ENCODE measurements at regions not wholly inside any gene's neighbourhood (a gene's known extent, or its start where the extent isn't known, plus 50 kb on each side); places are given as distances from the start of the nearest gene placed in this dataset.

DNA sequence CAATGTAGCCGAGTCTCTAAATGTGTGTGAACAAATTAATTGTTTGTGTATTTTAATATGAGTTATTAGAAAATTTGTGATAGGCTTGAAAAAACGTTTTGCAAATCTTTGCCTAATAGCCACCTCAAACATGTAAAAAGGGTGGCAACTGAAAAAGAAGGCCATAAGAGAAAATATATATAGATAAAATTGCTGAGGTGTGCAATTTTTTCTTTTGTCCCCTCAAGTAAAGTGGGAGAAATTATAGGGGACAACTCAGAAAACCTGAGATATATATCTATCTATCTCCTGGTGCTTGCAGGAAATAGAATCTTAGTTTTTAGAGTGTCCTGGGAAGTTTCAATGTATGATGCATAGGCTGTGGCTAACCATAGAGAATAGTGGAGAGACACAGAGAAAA, 201.4 kb upstream of the LRP1B start:
- DNase-seq = no peak
- Histone ChIP-seq H3K4me3 (ENCODE audit: low read depth in 2 of 2, low read length in 1 of 2) (no peak overlapping the region), H3K4me2 (no peak overlapping the region), H3K36me3 (replicated peaks in 1 of 2; ENCODE audit: control insufficient read depth in 1 of 2, insufficient read depth in 2 of 2, low read length in 1 of 2) (no peaks in the 10 kb centered on the region), H2AFZ (ENCODE audit: low read depth) (no peak overlapping the region), H4K20me1 (ENCODE audit: insufficient read depth) (no peaks in the 10 kb centered on the region), H3K4me1 (ENCODE audit: control insufficient read depth in 1 of 2, insufficient read depth in 2 of 2, low read depth in 1 of 2, low read length in 1 of 2) (peaks cover 0 to 5% of the 10 kb centered on the region in 2 experiments; a peak in 1 of 4 replicates), H3K27ac (ENCODE audit: low read depth in 2 of 2, low read length in 1 of 2) (no peak overlapping the region), H3K79me2 (ENCODE audit: insufficient read depth) (no peaks in the 10 kb centered on the region), H3F3A (replicated peaks; ENCODE audit: insufficient read depth) (no peaks in the 10 kb centered on the region), H3K9me3 (no peaks in the 10 kb centered on the region), H3K9me2 (no peaks in the 10 kb centered on the region), H3K27me3 (ENCODE audit: insufficient read depth) (no peaks in the 10 kb centered on the region), H3K9ac (no peak overlapping the region)
- ChIA-PET CTCF (no interaction called here), POLR2A (no interaction called here)
- TF ChIP-seq NRF1 (IDR thresholded peaks at IDR 0.05; ENCODE audit: low read depth, low read length) (no peak), MEF2A (IDR thresholded peaks at IDR 0.05; ENCODE audit: borderline replicate concordance, low read depth) (no peak)
- WGBS (ENCODE audit: low lambda C conversion rate) = 47% methylated on average over 2 of the region's 2 CpGs

DNA sequence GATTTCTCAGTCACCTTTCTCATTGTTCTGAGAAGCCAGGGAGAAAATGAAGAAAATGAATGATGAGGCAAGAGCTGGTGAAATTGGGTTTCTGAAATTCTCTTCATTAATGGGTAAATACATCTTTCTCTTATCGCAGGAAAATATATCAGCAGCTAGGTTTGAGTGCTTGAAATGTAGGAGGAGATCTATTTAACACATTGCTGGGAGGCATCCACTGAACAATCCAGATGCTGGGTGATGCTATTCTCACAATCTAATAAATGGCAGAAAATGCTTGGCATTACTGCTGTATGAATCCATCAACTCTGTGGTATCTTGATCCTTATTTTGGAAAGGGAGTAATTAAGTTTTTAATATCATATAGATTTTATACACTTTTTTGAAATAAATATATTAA, 199.6 kb upstream of the LRP1B start:
- 6% methylated on average over 1 of the region's 1 CpG for WGBS (ENCODE audit: low lambda C conversion rate)
- Histone ChIP-seq H3K36me3 (replicated peaks in 1 of 2; ENCODE audit: control insufficient read depth in 1 of 2, insufficient read depth in 2 of 2, low read length in 1 of 2) (no peaks in the 10 kb centered on the region), H3K4me1 (ENCODE audit: control insufficient read depth in 1 of 2, insufficient read depth in 2 of 2, low read depth in 1 of 2, low read length in 1 of 2) (peaks cover 0 to 5% of the 10 kb centered on the region in 2 experiments; a peak in 1 of 4 replicates), H3K4me2 (no peak overlapping the region), H4K20me1 (ENCODE audit: insufficient read depth) (no peaks in the 10 kb centered on the region), H2AFZ (ENCODE audit: low read depth) (no peak overlapping the region), H3K27me3 (ENCODE audit: insufficient read depth) (no peaks in the 10 kb centered on the region), H3K9ac (no peak overlapping the region), H3K27ac (ENCODE audit: low read depth in 2 of 2, low read length in 1 of 2) (peak overlapping the region in 1 of 2 experiments; percentile 73; a peak in 2 of 4 replicates), H3K79me2 (ENCODE audit: insufficient read depth) (no peaks in the 10 kb centered on the region), H3K4me3 (ENCODE audit: low read depth in 2 of 2, low read length in 1 of 2) (no peak overlapping the region), H3K9me3 (no peaks in the 10 kb centered on the region), H3K9me2 (no peaks in the 10 kb centered on the region), H3F3A (replicated peaks; ENCODE audit: insufficient read depth) (no peaks in the 10 kb centered on the region)
- POLR2A ChIA-PET = no interaction called here
- CTCF ChIA-PET = no interaction called here
- peak; percentile 38 for DNase-seq
- peak; percentile 63; the same call in 1 of the 2 replicates for TF ChIP-seq FOXJ3 (CRISPR knock-in tag; IDR thresholded peaks at IDR 0.05)
- TF ChIP-seq GABPA (IDR thresholded peaks at IDR 0.05; ENCODE audit: low read depth) = no peak
- TF ChIP-seq CHD2 (IDR thresholded peaks at IDR 0.05; ENCODE audit: low read length, partially characterized antibody) = peak; percentile 78
- peak in 1 of 2 experiments; percentile 93; a peak in 2 of 4 replicates for TF ChIP-seq EP300 (IDR thresholded peaks at IDR 0.05; ENCODE audit: borderline replicate concordance in 1 of 2, low read depth in 1 of 2, low read length in 1 of 2)
- peak; percentile 98 for TF ChIP-seq RCOR1 (IDR thresholded peaks at IDR 0.05; ENCODE audit: low read length)
- peak; percentile 44 for TF ChIP-seq RAD21 (IDR thresholded peaks at IDR 0.05; ENCODE audit: low read length)
- peak; percentile 86 for TF ChIP-seq GATA2 (CRISPR knock-in tag; IDR thresholded peaks at IDR 0.05)
- TF ChIP-seq TCF12 (IDR thresholded peaks at IDR 0.05) = peak; percentile 19; the same call in 1 of the 2 replicates
- no peak for TF ChIP-seq FOSL2 (IDR thresholded peaks at IDR 0.05; ENCODE audit: borderline replicate concordance, low read depth)

- H3K9me2 ChIP-seq = no peaks in the 10 kb centered on the region
- no peak overlapping the region for H3K27ac ChIP-seq (ENCODE audit: low read depth in 2 of 2, low read length in 1 of 2)
- H3K27me3 ChIP-seq (ENCODE audit: insufficient read depth) = no peaks in the 10 kb centered on the region
- no peak overlapping the region for H2AFZ ChIP-seq (ENCODE audit: low read depth)
- no peaks in the 10 kb centered on the region for H4K20me1 ChIP-seq (ENCODE audit: insufficient read depth)
- no peak overlapping the region for H3K4me2 ChIP-seq
- no peaks in the 10 kb centered on the region for H3K36me3 ChIP-seq (replicated peaks in 1 of 2; ENCODE audit: control insufficient read depth in 1 of 2, insufficient read depth in 2 of 2, low read length in 1 of 2)
- ChIA-PET CTCF (no interaction called here), POLR2A (no interaction called here)
- no peaks in the 10 kb centered on the region for H3K9me3 ChIP-seq
- H3K4me1 ChIP-seq (ENCODE audit: control insufficient read depth in 1 of 2, insufficient read depth in 2 of 2, low read depth in 1 of 2, low read length in 1 of 2) = peaks cover 0 to 2% of the 10 kb centered on the region in 2 experiments; a peak in 1 of 4 replicates
- DNase-seq = no peak
- no peaks in the 10 kb centered on the region for H3F3A ChIP-seq (replicated peaks; ENCODE audit: insufficient read depth)
- H3K79me2 ChIP-seq (ENCODE audit: insufficient read depth) = no peaks in the 10 kb centered on the region
- no peak overlapping the region for H3K4me3 ChIP-seq (ENCODE audit: low read depth in 2 of 2, low read length in 1 of 2)
- H3K9ac ChIP-seq = no peak overlapping the region
- TF ChIP-seq CTCF (IDR thresholded peaks at IDR 0.05) = no peak
- TF ChIP-seq PBX3 (IDR thresholded peaks at IDR 0.05) = no peak
- TF ChIP-seq SIN3A (IDR thresholded peaks at IDR 0.05; ENCODE audit: borderline replicate concordance, low read depth, low read length) = no peak
- no peak for TF ChIP-seq YY1 (IDR thresholded peaks at IDR 0.05; ENCODE audit: low read depth)
- TF ChIP-seq USF2 (IDR thresholded peaks at IDR 0.05; ENCODE audit: borderline replicate concordance, low read depth, low read length) = no peak
- TF ChIP-seq, protein P1, sequence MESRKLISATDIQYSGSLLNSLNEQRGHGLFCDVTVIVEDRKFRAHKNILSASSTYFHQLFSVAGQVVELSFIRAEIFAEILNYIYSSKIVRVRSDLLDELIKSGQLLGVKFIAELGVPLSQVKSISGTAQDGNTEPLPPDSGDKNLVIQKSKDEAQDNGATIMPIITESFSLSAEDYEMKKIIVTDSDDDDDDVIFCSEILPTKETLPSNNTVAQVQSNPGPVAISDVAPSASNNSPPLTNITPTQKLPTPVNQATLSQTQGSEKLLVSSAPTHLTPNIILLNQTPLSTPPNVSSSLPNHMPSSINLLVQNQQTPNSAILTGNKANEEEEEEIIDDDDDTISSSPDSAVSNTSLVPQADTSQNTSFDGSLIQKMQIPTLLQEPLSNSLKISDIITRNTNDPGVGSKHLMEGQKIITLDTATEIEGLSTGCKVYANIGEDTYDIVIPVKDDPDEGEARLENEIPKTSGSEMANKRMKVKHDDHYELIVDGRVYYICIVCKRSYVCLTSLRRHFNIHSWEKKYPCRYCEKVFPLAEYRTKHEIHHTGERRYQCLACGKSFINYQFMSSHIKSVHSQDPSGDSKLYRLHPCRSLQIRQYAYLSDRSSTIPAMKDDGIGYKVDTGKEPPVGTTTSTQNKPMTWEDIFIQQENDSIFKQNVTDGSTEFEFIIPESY (IDR thresholded peaks at IDR 0.05; ENCODE audit: borderline replicate concordance, low read depth) = no peak
These were observed 195.1 kb upstream of the LRP1B start for GRCh38 chr2:142325870-142326269.
